Astrocyte of the spinal cord (primary cell): ENCODE measurements at regions not wholly inside any gene's neighbourhood (a gene's known extent, or its start where the extent isn't known, plus 50 kb on each side); places are given as distances from the start of the nearest gene placed in this dataset.

Source experiments
- DNase-seq: peaks from one replicate; pipeline ENCODE4 v3.0.0; 2011; ENCODE audit warnings: low read depth, low spot score
- H3K4me3 ChIP-seq: 2 replicates; pipeline ENCODE4 v1.5.1; 2011; ENCODE audit warnings: low read depth, mild to moderate bottlenecking, low read length, moderate library complexity
- CTCF ChIP-seq: IDR thresholded peaks from 2 replicates; pipeline ENCODE4 v1.5.1; 2012; ENCODE audit warnings: low read depth, mild to moderate bottlenecking, low read length, inconsistent platforms
- in situ Hi-C: cut with HindIII; loops from 2 replicates; pipeline ENCODE4 v1.10.0; 2017; ENCODE audit warnings: low sequenced_read_pairs

DNA sequence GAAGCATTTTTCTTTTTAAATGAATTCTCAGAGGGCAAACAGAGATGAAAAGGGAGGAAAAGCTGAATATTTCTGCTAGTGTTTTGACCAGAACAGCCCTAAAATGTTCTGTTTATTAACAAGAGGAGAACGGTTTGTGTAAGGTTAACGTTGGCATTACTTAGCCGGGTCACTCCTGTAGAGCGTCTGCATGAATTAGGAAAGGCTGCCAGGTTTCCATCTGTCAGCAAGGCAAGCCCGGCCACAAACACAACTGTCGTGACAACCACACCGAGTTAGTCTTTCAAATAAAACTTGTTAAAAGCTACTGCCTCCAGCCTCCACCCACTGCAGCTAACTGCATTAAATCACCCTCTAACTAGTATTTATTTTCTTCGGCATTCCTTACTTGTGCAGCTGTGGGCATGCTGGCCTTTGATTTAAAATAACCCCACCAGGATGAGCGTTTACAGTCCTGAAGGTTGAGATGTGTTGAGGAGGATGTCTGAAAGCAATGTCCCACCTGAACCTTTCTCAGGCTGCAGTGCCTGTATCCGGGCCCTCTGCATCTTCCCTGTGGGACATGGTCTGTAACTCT is 527.9 kb downstream of the FGF9 start:
- no peak overlapping the region for H3K4me3 ChIP-seq

DNA sequence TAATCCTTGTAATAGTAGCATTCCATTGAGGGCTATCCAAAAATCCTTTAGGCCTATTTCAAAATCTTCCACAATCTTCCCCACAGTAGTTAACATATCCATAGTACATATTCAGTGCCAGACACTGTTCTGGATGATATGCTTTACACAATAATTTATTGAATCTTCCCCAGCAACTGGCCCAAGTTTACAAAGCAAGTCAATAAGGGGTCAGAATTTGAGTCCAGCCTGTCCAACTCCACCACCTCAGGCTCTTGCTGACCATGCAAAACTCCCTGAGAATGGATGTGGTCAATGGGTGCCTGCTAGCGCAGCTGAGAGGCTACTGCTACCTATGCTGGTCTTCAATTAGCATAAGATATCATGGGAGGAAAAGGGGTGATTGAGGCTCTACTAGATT is 529.6 kb downstream of the FGF9 start:
- in situ Hi-C loops, result no loop called here
- no peak overlapping the region for H3K4me3 ChIP-seq
- no peak for TF ChIP-seq CTCF
- DNase-seq, result no peak

More for the DNA sequence above, 527.9 kb downstream of the FGF9 start:
- in situ Hi-C loops, result no loop called here
- no peak for DNase-seq
- TF ChIP-seq CTCF, result no peak

DNA sequence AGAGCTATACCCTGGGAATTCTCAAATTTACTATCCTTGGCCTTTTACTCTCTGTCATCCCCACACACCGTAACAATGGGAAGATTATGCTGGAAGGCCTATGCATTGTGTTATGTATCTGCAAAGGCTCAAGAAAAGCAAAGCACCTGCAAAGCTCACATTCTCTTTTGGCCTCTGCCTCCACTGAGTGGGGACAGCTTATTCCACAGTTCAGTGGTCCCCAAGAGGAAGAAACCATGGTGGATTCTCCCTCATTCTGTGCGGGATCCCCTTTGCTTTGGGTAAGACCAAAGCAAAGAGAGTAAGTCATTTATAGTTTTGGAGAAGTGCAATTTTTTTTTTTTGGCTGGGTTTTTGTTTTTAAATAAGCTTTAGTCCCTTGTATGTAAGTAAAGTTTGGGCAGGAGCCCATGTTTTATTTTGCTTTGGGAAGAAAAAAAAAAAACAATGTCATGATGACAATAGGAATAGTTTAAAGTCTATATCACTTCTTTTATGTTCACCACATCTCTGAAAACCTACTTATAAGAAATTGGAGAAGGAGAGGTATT is 530.6 kb downstream of the FGF9 start:
- in situ Hi-C loops, result no loop called here
- no peak for TF ChIP-seq CTCF
- no peak for DNase-seq
- no peak overlapping the region for H3K4me3 ChIP-seq

GRCh38 chr13:22210134-22210930 is 539.5 kb downstream of the FGF9 start:
- H3K4me3 ChIP-seq, result no peak overlapping the region
- TF ChIP-seq CTCF, result no peak
- in situ Hi-C loops, result no loop called here
- DNase-seq, result no peak

DNA sequence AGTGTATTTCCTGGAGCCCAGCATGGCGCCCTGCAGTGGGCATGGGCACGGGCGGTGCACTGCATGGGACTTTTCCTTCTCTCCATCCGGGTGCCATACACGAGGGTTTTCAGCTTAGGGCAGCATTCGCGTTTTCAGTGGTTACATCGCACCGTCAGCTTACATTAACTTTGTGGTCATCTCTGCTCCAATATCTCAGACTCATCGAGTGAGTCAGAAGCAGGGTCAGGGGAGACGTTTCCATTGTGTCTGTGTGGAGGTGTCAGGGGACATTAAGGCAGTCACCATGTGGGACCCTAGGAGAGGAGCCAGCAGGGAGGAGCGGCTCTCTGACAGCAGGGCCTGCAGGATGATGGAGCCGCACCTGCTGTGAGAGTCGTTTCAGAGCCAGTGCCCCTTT is 541.0 kb downstream of the FGF9 start:
- in situ Hi-C loops, result no loop called here

DNA sequence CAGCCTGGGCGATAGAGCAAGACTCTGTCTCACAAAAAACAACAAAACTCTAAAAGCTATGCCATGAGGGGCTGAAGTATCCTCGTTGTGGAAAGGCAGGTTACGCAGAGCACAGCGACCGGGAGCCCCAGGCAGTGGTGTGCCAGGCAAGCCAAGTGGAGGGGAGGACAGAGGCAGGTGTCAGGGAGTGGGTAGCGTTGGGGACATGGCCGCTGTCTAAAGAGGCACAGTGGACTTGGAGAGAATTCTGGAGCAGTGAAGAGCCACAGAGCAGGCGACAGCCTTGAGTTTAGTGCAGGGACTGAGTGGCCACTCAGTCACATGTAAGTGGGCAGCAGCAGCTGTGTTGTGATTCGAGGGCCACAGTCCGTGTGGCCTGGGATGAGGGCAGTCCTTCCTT is 541.7 kb downstream of the FGF9 start:
- in situ Hi-C loops, result no loop called here
- no peak overlapping the region for H3K4me3 ChIP-seq
- no peak for DNase-seq

More for the DNA sequence above, 541.0 kb downstream of the FGF9 start:
- DNase-seq, result no peak
- TF ChIP-seq CTCF, result no peak
- H3K4me3 ChIP-seq, result no peak overlapping the region

More for the DNA sequence above, 541.7 kb downstream of the FGF9 start:
- TF ChIP-seq CTCF, result no peak
